Caco-2 (cell line): ENCODE measurements at regions not wholly inside any gene's neighbourhood (a gene's known extent, or its start where the extent isn't known, plus 50 kb on each side); places are given as distances from the start of the nearest gene placed in this dataset.

ENCODE experiments used
- BruUV-seq: library from RNA; stranded (reverse); fragments of 400-500 nt; replicated peaks from 2 replicates; lab custom pipeline; 2021; lab: Mats Ljungman, UMichigan
- CTCF ChIA-PET: fragments of 300-600 bp; sonication (Branson Sonifier 250); formaldehyde crosslinking; loops from one replicate; lab custom pipeline; 2022; ENCODE audit warnings: antibody characterized with exemption; lab: Charles Lee
- POLR2A ChIA-PET: fragments of 300-600 bp; sonication (Branson Sonifier 250); formaldehyde crosslinking; loops from one replicate; lab custom pipeline; 2022; ENCODE audit warnings: antibody characterized with exemption; lab: Charles Lee
- DNase-seq, 2 experiments: peaks; one replicate each; pipeline versions ENCODE4 v3.0.0 to v3.0.0-alpha.2; 2020 to 2022
- H3K27me3 ChIP-seq: replicated peaks from 2 replicates; pipeline ENCODE4 v1.6.0; 2011; ENCODE audit warnings: low read length; ENCODE audit not compliant: control insufficient read depth, insufficient read depth
- H3K36me3 ChIP-seq: 2 replicates; pipeline ENCODE4 v1.5.1; 2011; ENCODE audit warnings: low read length; ENCODE audit not compliant: control insufficient read depth, insufficient read depth
- H3K4me1 ChIP-seq: fragments of 250-450 bp; sonication (Bioruptor Pico); 2 replicates; pipeline ENCODE4 v1.5.1; 2020; ENCODE audit warnings: mild to moderate bottlenecking
- H3K4me3 ChIP-seq: 2 replicates; pipeline ENCODE4 v1.5.1; 2011; ENCODE audit warnings: low read depth, mild to moderate bottlenecking, control low read depth, low read length
- H3K9me3 ChIP-seq: fragments of 250-450 bp; sonication (Bioruptor Pico); 2 replicates; pipeline ENCODE4 v1.5.1; 2020; ENCODE audit warnings: mild to moderate bottlenecking, moderate library complexity
- H3K27ac Mint-ChIP-seq: one replicate; pipeline ENCODE4 v1.8.0; 2022; ENCODE audit warnings: mixed read lengths; ENCODE audit not compliant: unreplicated experiment
- H3K27me3 Mint-ChIP-seq: one replicate; pipeline ENCODE4 v1.8.0; 2022; ENCODE audit warnings: mixed read lengths; ENCODE audit not compliant: insufficient read depth, unreplicated experiment
- H3K36me3 Mint-ChIP-seq: one replicate; pipeline ENCODE4 v1.8.0; 2022; ENCODE audit warnings: mild to moderate bottlenecking, mixed read lengths; ENCODE audit not compliant: insufficient read depth, unreplicated experiment
- H3K4me1 Mint-ChIP-seq: one replicate; pipeline ENCODE4 v1.8.0; 2022; ENCODE audit warnings: low read depth, mixed read lengths; ENCODE audit not compliant: unreplicated experiment
- H3K4me3 Mint-ChIP-seq: one replicate; pipeline ENCODE4 v1.8.0; 2022; ENCODE audit warnings: mild to moderate bottlenecking, moderate library complexity, mixed read lengths; ENCODE audit not compliant: unreplicated experiment
- H3K9me3 Mint-ChIP-seq: one replicate; pipeline ENCODE4 v1.8.0; 2022; ENCODE audit warnings: mixed read lengths; ENCODE audit not compliant: unreplicated experiment
- intact Hi-C: fragments of 100-400 bp; cut with micrococcal nuclease; formaldehyde crosslinking; loops from one replicate; pipeline ENCODE4 v1.10.0; 2022; ENCODE audit not compliant: unreplicated experiment
- TF ChIP-seq, protein P1 (sequence below), 2 experiments: fragments of 200-600 bp in 1 of 2; IDR thresholded peaks; 1 replicate in 1 of 2; 2 replicates in 1 of 2; pipeline versions ENCODE4 v1.5.1 to v1.8.0; 2011 to 2022; ENCODE audit warnings: antibody characterized with exemption in 1 of 2, control low read depth in 1 of 2, inconsistent platforms in 1 of 2, low read depth in 1 of 2, low read length in 1 of 2, mild to moderate bottlenecking in 1 of 2, moderate library complexity in 1 of 2; ENCODE audit not compliant: insufficient read depth in 1 of 2, severe bottlenecking in 1 of 2, unreplicated experiment in 1 of 2

DNA sequence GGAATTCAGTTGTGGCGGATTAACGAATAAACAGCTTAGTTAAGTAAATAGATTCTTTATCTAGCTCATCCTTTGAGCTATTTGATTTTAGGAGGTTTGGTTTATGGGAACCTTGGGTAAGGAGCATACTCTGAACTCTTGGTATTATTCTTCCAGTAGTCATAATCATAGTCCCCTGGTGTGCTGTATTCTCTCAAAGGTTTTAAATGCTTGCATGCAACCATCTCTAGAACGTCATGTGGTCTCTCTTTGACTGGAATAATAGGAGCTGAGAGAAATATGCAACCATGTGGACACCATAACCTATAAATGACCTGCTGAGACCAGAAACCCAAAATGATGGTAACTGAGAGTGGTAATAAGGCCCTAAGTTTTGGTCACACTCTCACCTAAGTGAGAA is 951.6 kb upstream of the MIR17HG start:
- Histone ChIP-seq H3K27me3 (no peaks in the 10 kb centered on the region), H3K9me3 (no peaks in the 10 kb centered on the region), H3K36me3 (no peaks in the 10 kb centered on the region), H3K4me3 (no peak overlapping the region), H3K4me1 (no peaks in the 10 kb centered on the region)
- H3K4me1 Mint-ChIP-seq = no peaks in the 10 kb centered on the region
- H3K9me3 Mint-ChIP-seq = peaks cover 10% of the 10 kb centered on the region
- BruUV-seq = no TSS peak
- no peaks in the 10 kb centered on the region for H3K36me3 Mint-ChIP-seq
- no peaks in the 10 kb centered on the region for H3K27me3 Mint-ChIP-seq
- ChIA-PET CTCF (no interaction called here), POLR2A (no interaction called here)
- intact Hi-C loops = no loop called here
- TF ChIP-seq, protein P1, sequence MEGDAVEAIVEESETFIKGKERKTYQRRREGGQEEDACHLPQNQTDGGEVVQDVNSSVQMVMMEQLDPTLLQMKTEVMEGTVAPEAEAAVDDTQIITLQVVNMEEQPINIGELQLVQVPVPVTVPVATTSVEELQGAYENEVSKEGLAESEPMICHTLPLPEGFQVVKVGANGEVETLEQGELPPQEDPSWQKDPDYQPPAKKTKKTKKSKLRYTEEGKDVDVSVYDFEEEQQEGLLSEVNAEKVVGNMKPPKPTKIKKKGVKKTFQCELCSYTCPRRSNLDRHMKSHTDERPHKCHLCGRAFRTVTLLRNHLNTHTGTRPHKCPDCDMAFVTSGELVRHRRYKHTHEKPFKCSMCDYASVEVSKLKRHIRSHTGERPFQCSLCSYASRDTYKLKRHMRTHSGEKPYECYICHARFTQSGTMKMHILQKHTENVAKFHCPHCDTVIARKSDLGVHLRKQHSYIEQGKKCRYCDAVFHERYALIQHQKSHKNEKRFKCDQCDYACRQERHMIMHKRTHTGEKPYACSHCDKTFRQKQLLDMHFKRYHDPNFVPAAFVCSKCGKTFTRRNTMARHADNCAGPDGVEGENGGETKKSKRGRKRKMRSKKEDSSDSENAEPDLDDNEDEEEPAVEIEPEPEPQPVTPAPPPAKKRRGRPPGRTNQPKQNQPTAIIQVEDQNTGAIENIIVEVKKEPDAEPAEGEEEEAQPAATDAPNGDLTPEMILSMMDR (IDR thresholded peaks at IDR 0.05; ENCODE audit: insufficient read depth in 1 of 2, low read depth in 1 of 2, low read length in 1 of 2, severe bottlenecking in 1 of 2, unreplicated experiment in 1 of 2) = no peak
- DNase-seq = no peak
- no peak overlapping the region for H3K27ac Mint-ChIP-seq
- H3K4me3 Mint-ChIP-seq = no peak overlapping the region

DNA sequence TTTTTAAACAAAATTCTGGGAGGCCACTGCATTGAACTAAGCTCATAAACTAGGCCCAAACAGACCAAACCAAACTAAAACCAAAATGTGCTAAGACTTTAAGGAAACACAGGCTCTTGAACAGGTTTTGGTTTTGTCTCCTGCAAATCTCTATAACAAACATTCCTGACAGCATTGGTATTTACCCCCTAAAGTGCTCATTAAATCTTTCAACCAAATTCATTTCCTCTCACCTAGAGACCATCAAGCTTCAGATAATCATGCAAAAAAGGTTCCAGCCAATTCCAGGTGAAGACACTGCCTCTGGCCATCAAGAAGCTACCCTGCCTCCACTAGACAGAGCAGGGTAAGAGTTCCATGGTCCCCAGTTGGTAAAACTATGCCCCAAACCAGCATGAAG is 951.2 kb upstream of the MIR17HG start:
- Mint-ChIP-seq H3K4me1 (no peaks in the 10 kb centered on the region), H3K36me3 (no peaks in the 10 kb centered on the region), H3K27me3 (no peaks in the 10 kb centered on the region), H3K9me3 (peaks cover 10% of the 10 kb centered on the region), H3K4me3 (no peak overlapping the region), H3K27ac (no peak overlapping the region)
- Histone ChIP-seq H3K36me3 (no peaks in the 10 kb centered on the region), H3K4me1 (no peaks in the 10 kb centered on the region), H3K4me3 (no peak overlapping the region), H3K9me3 (no peaks in the 10 kb centered on the region), H3K27me3 (no peaks in the 10 kb centered on the region)
- CTCF ChIA-PET = no interaction called here
- no TSS peak for BruUV-seq
- TF ChIP-seq, protein P1 (IDR thresholded peaks at IDR 0.05; ENCODE audit: insufficient read depth in 1 of 2, low read depth in 1 of 2, low read length in 1 of 2, severe bottlenecking in 1 of 2, unreplicated experiment in 1 of 2) = no peak
- DNase-seq = no peak
- intact Hi-C loops = no loop called here
- POLR2A ChIA-PET = no interaction called here

DNA sequence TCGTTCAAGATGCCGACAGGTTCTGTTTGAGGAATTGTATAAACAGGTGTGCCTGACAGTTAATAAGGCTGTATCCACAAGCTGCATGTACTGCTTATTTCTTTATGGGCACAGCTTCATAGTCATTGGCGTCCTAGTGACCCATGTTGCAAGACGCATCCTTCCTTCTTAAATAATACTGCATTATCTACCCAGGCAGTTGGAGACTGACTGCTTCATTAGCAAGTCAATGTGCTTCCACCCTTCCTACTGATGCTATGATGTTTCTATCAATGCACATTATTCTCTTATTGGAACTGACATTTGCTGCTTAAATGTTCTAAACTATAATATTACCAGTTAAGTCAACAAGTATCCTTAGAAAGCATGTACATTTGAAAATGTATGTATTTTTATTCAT is 950.0 kb upstream of the MIR17HG start:
- Mint-ChIP-seq H3K27ac (no peak overlapping the region), H3K4me3 (no peak overlapping the region), H3K27me3 (no peaks in the 10 kb centered on the region), H3K36me3 (no peaks in the 10 kb centered on the region), H3K4me1 (no peaks in the 10 kb centered on the region), H3K9me3 (peaks cover 10% of the 10 kb centered on the region)
- Histone ChIP-seq H3K27me3 (no peaks in the 10 kb centered on the region), H3K4me3 (no peak overlapping the region), H3K4me1 (no peaks in the 10 kb centered on the region), H3K9me3 (no peaks in the 10 kb centered on the region), H3K36me3 (no peaks in the 10 kb centered on the region)
- POLR2A ChIA-PET = no interaction called here
- TF ChIP-seq, protein P1 (IDR thresholded peaks at IDR 0.05; ENCODE audit: insufficient read depth in 1 of 2, low read depth in 1 of 2, low read length in 1 of 2, severe bottlenecking in 1 of 2, unreplicated experiment in 1 of 2) = no peak
- DNase-seq = no peak
- CTCF ChIA-PET = no interaction called here
- intact Hi-C loops = no loop called here
- BruUV-seq = no TSS peak
